Activated T-cell treated with anti-CD3 and anti-CD28 coated beads, Interleukin-2, amount 50 U/mL, for 4 hours (primary cell): ENCODE measurements at regions not wholly inside any gene's neighbourhood (a gene's known extent, or its start where the extent isn't known, plus 50 kb on each side); places are given as distances from the start of the nearest gene placed in this dataset.
"Not testable (repeated sequence)": the region's sequence is repeated elsewhere in the genome, so short reads cannot be mapped to it uniquely, and the experiment has no call there.

Experiments
- ATAC-seq, 2 donors: fragments of 200-7000 bp; cut with Tn5 transposase; one replicate each; pipeline ENCODE4 v1.10.0; 2021
- DNase-seq: peaks from one replicate; pipeline ENCODE4 v3.0.0-alpha.2; 2020
- H3K27me3 Mint-ChIP-seq: one replicate; pipeline ENCODE4 v1.8.0; 2021; ENCODE audit warnings: low read depth, mixed read lengths
- H3K36me3 Mint-ChIP-seq: one replicate; pipeline ENCODE4 v1.8.0; 2022; ENCODE audit warnings: mixed read lengths; ENCODE audit not compliant: insufficient read depth
- H3K4me1 Mint-ChIP-seq: one replicate; pipeline ENCODE4 v1.8.0; 2021; ENCODE audit warnings: low read depth, mixed read lengths
- H3K4me3 Mint-ChIP-seq: one replicate; pipeline ENCODE4 v1.8.0; 2021; ENCODE audit warnings: mild to moderate bottlenecking, moderate library complexity, mixed read lengths
- H3K9me3 Mint-ChIP-seq: one replicate; pipeline ENCODE4 v1.8.0; 2021; ENCODE audit warnings: mixed read lengths

- no peak for ATAC-seq
- no peaks in the 10 kb centered on the region for H3K27me3 Mint-ChIP-seq
- DNase-seq, result no peak
- H3K4me1 Mint-ChIP-seq, result no peaks in the 10 kb centered on the region
- H3K9me3 Mint-ChIP-seq, result no peaks in the 10 kb centered on the region
- no peak overlapping the region for H3K4me3 Mint-ChIP-seq
- H3K36me3 Mint-ChIP-seq, result no peaks in the 10 kb centered on the region
Measured at GRCh38 chr14:36429692-36430091, 90.3 kb downstream of the NKX2-1 start.

- Mint-ChIP-seq H3K36me3 (no peaks in the 10 kb centered on the region), H3K27me3 (no peaks in the 10 kb centered on the region), H3K4me1 (no peaks in the 10 kb centered on the region), H3K4me3 (no peak overlapping the region), H3K9me3 (no peaks in the 10 kb centered on the region)
- ATAC-seq, result no peak
- DNase-seq, result no peak
Measured at GRCh38 chr14:36428350-36428749, 91.7 kb downstream of the NKX2-1 start.

GRCh38 chr14:36426836-36427235 lies 93.2 kb downstream of the NKX2-1 start:
- H3K4me1 Mint-ChIP-seq, result no peaks in the 10 kb centered on the region
- no peak overlapping the region for H3K4me3 Mint-ChIP-seq
- ATAC-seq (no peak), DNase-seq (no peak)
- H3K27me3 Mint-ChIP-seq, result no peaks in the 10 kb centered on the region
- no peaks in the 10 kb centered on the region for H3K9me3 Mint-ChIP-seq
- no peaks in the 10 kb centered on the region for H3K36me3 Mint-ChIP-seq

- Mint-ChIP-seq H3K27me3 (no peaks in the 10 kb centered on the region), H3K4me1 (no peaks in the 10 kb centered on the region), H3K4me3 (no peak overlapping the region), H3K9me3 (no peaks in the 10 kb centered on the region), H3K36me3 (no peaks in the 10 kb centered on the region)
- DNase-seq (no peak), ATAC-seq (no peak)
Measured at GRCh38 chr14:36426113-36426512, 93.9 kb downstream of the NKX2-1 start.

- ATAC-seq, result no peak
- H3K27me3 Mint-ChIP-seq, result no peaks in the 10 kb centered on the region
- no peak for DNase-seq
- H3K4me3 Mint-ChIP-seq, result no peak overlapping the region
- H3K9me3 Mint-ChIP-seq, result no peaks in the 10 kb centered on the region
- H3K36me3 Mint-ChIP-seq, result no peaks in the 10 kb centered on the region
- H3K4me1 Mint-ChIP-seq, result no peaks in the 10 kb centered on the region
Measured at GRCh38 chr14:36424478-36425102, 95.4 kb downstream of the NKX2-1 start.

- Mint-ChIP-seq H3K36me3 (no peaks in the 10 kb centered on the region), H3K4me1 (no peaks in the 10 kb centered on the region), H3K4me3 (no peak overlapping the region), H3K9me3 (no peaks in the 10 kb centered on the region), H3K27me3 (no peaks in the 10 kb centered on the region)
- DNase-seq (no peak), ATAC-seq (no peak)
Measured at GRCh38 chr14:36423430-36423829, 96.6 kb downstream of the NKX2-1 start.

- no peak overlapping the region for H3K4me3 Mint-ChIP-seq
- ATAC-seq (no peak), DNase-seq (no peak)
- H3K27me3 Mint-ChIP-seq, result no peaks in the 10 kb centered on the region
- H3K36me3 Mint-ChIP-seq, result no peaks in the 10 kb centered on the region
- H3K9me3 Mint-ChIP-seq, result no peaks in the 10 kb centered on the region
- H3K4me1 Mint-ChIP-seq, result no peaks in the 10 kb centered on the region
Measured at GRCh38 chr14:36420149-36420687, 99.8 kb upstream of the MBIP start.

GRCh38 chr14:36418937-36419336 lies 98.5 kb upstream of the MBIP start:
- DNase-seq (no peak), ATAC-seq (no peak)
- Mint-ChIP-seq H3K4me1 (no peaks in the 10 kb centered on the region), H3K4me3 (no peak overlapping the region), H3K36me3 (no peaks in the 10 kb centered on the region), H3K9me3 (no peaks in the 10 kb centered on the region), H3K27me3 (no peaks in the 10 kb centered on the region)

- not testable (repeated sequence) for DNase-seq, ATAC-seq, H3K4me1 Mint-ChIP-seq, H3K9me3 Mint-ChIP-seq, H3K36me3 Mint-ChIP-seq, H3K4me3 Mint-ChIP-seq, H3K27me3 Mint-ChIP-seq
Measured at GRCh38 chr14:36411951-36412350, 91.5 kb upstream of the MBIP start.

GRCh38 chr14:36408388-36408787 lies 88.0 kb upstream of the MBIP start:
- Mint-ChIP-seq H3K36me3 (no peaks in the 10 kb centered on the region), H3K27me3 (peaks cover 8% of the 10 kb centered on the region), H3K4me1 (no peaks in the 10 kb centered on the region), H3K4me3 (no peak overlapping the region), H3K9me3 (no peaks in the 10 kb centered on the region)
- no peak for DNase-seq
- ATAC-seq, result no peak

- Mint-ChIP-seq H3K27me3 (peaks cover 8% of the 10 kb centered on the region), H3K36me3 (no peaks in the 10 kb centered on the region), H3K4me1 (no peaks in the 10 kb centered on the region), H3K4me3 (no peak overlapping the region), H3K9me3 (no peaks in the 10 kb centered on the region)
- ATAC-seq (no peak), DNase-seq (no peak)
Measured at GRCh38 chr14:36405589-36406274, 85.3 kb upstream of the MBIP start.

GRCh38 chr14:36402867-36403266 lies 82.4 kb upstream of the MBIP start:
- DNase-seq (no peak), ATAC-seq (no peak)
- Mint-ChIP-seq H3K36me3 (no peaks in the 10 kb centered on the region), H3K27me3 (peaks cover 10% of the 10 kb centered on the region), H3K9me3 (no peaks in the 10 kb centered on the region), H3K4me1 (no peaks in the 10 kb centered on the region), H3K4me3 (no peak overlapping the region)

- H3K4me1 Mint-ChIP-seq, result no peaks in the 10 kb centered on the region
- H3K9me3 Mint-ChIP-seq, result no peaks in the 10 kb centered on the region
- ATAC-seq, result no peak
- no peak overlapping the region for H3K4me3 Mint-ChIP-seq
- peaks cover 2% of the 10 kb centered on the region for H3K27me3 Mint-ChIP-seq
- no peaks in the 10 kb centered on the region for H3K36me3 Mint-ChIP-seq
- DNase-seq, result no peak
Measured at GRCh38 chr14:36398463-36399291, 78.2 kb upstream of the MBIP start.

- no peaks in the 10 kb centered on the region for H3K9me3 Mint-ChIP-seq
- H3K36me3 Mint-ChIP-seq, result no peaks in the 10 kb centered on the region
- ATAC-seq, result no peak
- H3K4me3 Mint-ChIP-seq, result no peak overlapping the region
- peaks cover 2% of the 10 kb centered on the region for H3K27me3 Mint-ChIP-seq
- DNase-seq, result no peak
- H3K4me1 Mint-ChIP-seq, result no peaks in the 10 kb centered on the region
Measured at GRCh38 chr14:36397357-36397756, 76.9 kb upstream of the MBIP start.
